DND-41 (cell line): ENCODE measurements at regions not wholly inside any gene's neighbourhood (a gene's known extent, or its start where the extent isn't known, plus 50 kb on each side); places are given as distances from the start of the nearest gene placed in this dataset.

Source experiments
- ATAC-seq: fragments of 200-7000 bp; cut with Tn5 transposase; 3 replicates; pipeline ENCODE4 v1.9.1; 2021; ENCODE audit warnings: low read depth; ENCODE audit not compliant: insufficient read depth
- DNase-seq: peaks from one replicate; pipeline ENCODE4 v3.0.0-alpha.2; 2020
- H2AFZ ChIP-seq: 2 replicates; pipeline ENCODE4 v1.6.0; 2012; ENCODE audit warnings: low read depth, low read length
- H3K27ac ChIP-seq: 2 replicates; pipeline ENCODE4 v1.5.1; 2012; ENCODE audit warnings: low read length, inconsistent platforms
- H3K27me3 ChIP-seq: fragments of 200-600 bp; sonication (generic); 2 replicates; pipeline ENCODE4 v1.6.0; 2012; ENCODE audit warnings: low read length, mild to moderate bottlenecking, inconsistent platforms; ENCODE audit not compliant: insufficient read depth, poor library complexity
- H3K36me3 ChIP-seq: 2 replicates; pipeline ENCODE4 v1.5.1; 2012; ENCODE audit warnings: low read length, inconsistent platforms; ENCODE audit not compliant: insufficient read depth
- H3K4me1 ChIP-seq: 2 replicates; pipeline ENCODE4 v1.5.1; 2012; ENCODE audit warnings: mild to moderate bottlenecking, low read length; ENCODE audit not compliant: insufficient read depth
- H3K4me2 ChIP-seq: 2 replicates; pipeline ENCODE4 v1.6.0; 2012; ENCODE audit warnings: mild to moderate bottlenecking, moderate library complexity, low read length, inconsistent platforms; ENCODE audit not compliant: insufficient read depth
- H3K4me3 ChIP-seq, 2 experiments: fragments of 200-600 bp in 1 of 2; shearing (Covaris generic) in 1 of 2; 2 replicates each; pipeline ENCODE4 v1.5.1; 2012 to 2016; ENCODE audit warnings: inconsistent platforms in 2 of 2, low read length in 2 of 2, mild to moderate bottlenecking in 2 of 2, low read depth in 1 of 2, moderate library complexity in 1 of 2
- H3K79me2 ChIP-seq: 2 replicates; pipeline ENCODE4 v1.6.0; 2012; ENCODE audit warnings: low read length, inconsistent platforms; ENCODE audit not compliant: insufficient read depth
- H3K9ac ChIP-seq: 2 replicates; pipeline ENCODE4 v1.6.0; 2012; ENCODE audit warnings: low read depth, mild to moderate bottlenecking, inconsistent platforms, low read length, moderate library complexity
- H3K9me3 ChIP-seq: 2 replicates; pipeline ENCODE4 v1.5.1; 2012; ENCODE audit warnings: low read length, moderate library complexity, mild to moderate bottlenecking, inconsistent platforms; ENCODE audit not compliant: insufficient read depth, severe bottlenecking
- H4K20me1 ChIP-seq: 2 replicates; pipeline ENCODE4 v1.6.0; 2012; ENCODE audit warnings: low read length; ENCODE audit not compliant: insufficient read depth
- EZH2 ChIP-seq: IDR thresholded peaks from 3 replicates; pipeline ENCODE4 v1.6.1; 2012; ENCODE audit warnings: borderline replicate concordance, low read depth, mild to moderate bottlenecking, moderate library complexity, low read length, inconsistent platforms; ENCODE audit not compliant: severe bottlenecking
- TF ChIP-seq, protein P1 (sequence below): IDR thresholded peaks from 2 replicates; pipeline ENCODE4 v1.5.1; 2012; ENCODE audit warnings: borderline replicate concordance, low read length, moderate library complexity, mild to moderate bottlenecking; ENCODE audit not compliant: poor library complexity, severe bottlenecking; ENCODE audit errors: extremely low read depth

DNA sequence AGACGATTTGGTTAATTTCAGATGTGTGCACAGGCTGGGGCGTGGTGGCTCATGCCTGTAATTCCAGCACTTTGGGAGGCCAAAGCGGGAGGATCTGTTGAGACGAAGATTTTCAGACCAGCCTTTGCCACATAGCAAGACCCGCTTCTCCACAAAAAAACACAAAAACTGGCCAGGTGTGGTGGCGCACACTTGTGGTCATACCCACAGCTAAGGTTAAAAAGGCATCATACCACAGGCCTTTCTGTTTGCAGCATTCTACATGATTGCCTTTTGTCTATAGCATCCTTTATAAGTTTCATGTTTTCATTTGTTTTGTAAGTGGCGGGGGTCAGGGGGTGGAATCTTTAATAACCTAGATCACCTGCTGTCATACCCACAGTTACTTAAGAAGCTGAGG lies 239.9 kb upstream of the NOX3 start:
- no peak for ATAC-seq

GRCh38 chr6:155694419-155694790 lies 238.8 kb upstream of the NOX3 start:
- DNase-seq (no peak), ATAC-seq (no peak)
- Histone ChIP-seq H3K4me2 (no peak overlapping the region), H3K27me3 (no peaks in the 10 kb centered on the region), H3K27ac (no peak overlapping the region), H2AFZ (no peak overlapping the region), H4K20me1 (no peaks in the 10 kb centered on the region), H3K9ac (no peak overlapping the region), H3K79me2 (no peaks in the 10 kb centered on the region), H3K4me1 (no peaks in the 10 kb centered on the region), H3K36me3 (no peaks in the 10 kb centered on the region), H3K4me3 (no peak overlapping the region), H3K9me3 (no peaks in the 10 kb centered on the region)
- TF ChIP-seq, protein P1, sequence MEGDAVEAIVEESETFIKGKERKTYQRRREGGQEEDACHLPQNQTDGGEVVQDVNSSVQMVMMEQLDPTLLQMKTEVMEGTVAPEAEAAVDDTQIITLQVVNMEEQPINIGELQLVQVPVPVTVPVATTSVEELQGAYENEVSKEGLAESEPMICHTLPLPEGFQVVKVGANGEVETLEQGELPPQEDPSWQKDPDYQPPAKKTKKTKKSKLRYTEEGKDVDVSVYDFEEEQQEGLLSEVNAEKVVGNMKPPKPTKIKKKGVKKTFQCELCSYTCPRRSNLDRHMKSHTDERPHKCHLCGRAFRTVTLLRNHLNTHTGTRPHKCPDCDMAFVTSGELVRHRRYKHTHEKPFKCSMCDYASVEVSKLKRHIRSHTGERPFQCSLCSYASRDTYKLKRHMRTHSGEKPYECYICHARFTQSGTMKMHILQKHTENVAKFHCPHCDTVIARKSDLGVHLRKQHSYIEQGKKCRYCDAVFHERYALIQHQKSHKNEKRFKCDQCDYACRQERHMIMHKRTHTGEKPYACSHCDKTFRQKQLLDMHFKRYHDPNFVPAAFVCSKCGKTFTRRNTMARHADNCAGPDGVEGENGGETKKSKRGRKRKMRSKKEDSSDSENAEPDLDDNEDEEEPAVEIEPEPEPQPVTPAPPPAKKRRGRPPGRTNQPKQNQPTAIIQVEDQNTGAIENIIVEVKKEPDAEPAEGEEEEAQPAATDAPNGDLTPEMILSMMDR, result no peak
- TF ChIP-seq EZH2, result no peak

More for the DNA sequence above, 239.9 kb upstream of the NOX3 start:
- Histone ChIP-seq H3K27me3 (no peaks in the 10 kb centered on the region), H3K36me3 (no peaks in the 10 kb centered on the region), H3K4me1 (no peaks in the 10 kb centered on the region), H3K4me3 (no peak overlapping the region), H3K4me2 (no peak overlapping the region), H2AFZ (no peak overlapping the region), H3K9me3 (no peaks in the 10 kb centered on the region), H4K20me1 (no peaks in the 10 kb centered on the region), H3K79me2 (no peaks in the 10 kb centered on the region), H3K9ac (no peak overlapping the region), H3K27ac (no peak overlapping the region)
- no peak for DNase-seq
- TF ChIP-seq, protein P1, result no peak
- TF ChIP-seq EZH2, result no peak

DNA sequence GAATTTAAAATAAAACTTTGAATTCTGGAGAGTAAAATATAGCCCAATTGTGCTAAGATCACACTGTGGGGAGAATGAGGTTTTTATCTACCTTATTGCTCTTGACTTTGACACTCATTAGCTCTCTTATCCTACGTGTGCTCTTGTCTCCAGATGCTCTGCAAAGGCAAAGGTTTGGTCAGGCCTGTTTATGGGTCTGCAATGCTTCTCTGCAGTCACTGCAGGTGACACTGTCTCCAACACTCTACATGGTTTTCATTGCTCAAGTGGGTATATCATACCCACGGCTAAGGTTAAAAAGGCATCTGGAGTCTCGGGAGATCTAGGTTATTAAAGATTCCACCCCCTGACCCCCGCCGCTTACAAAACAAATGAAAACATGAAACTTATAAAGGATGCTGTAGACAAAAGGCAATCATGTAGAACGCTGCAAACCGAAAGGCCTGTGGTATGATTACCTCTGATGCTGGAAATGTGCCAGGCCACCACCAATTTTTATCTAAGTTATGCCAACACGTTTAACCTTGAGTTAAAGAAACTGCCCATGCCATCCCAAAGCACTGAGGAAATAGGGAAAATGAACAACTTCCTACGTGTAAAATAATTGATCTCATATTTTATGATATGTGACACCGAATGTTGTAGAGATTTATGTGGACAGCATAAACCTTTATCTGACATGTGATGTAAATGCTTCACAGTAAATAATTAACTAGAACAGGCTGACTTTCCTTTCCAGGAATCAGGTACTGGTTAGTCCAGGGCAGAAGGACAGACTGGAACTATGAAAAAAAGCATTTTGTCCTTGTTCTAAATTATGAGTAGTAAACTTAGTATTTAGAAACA lies 238.2 kb upstream of the NOX3 start:
- no peak overlapping the region for H3K9ac ChIP-seq
- ATAC-seq (no peak), DNase-seq (no peak)
- H4K20me1 ChIP-seq, result no peaks in the 10 kb centered on the region
- H2AFZ ChIP-seq, result no peak overlapping the region
- H3K27me3 ChIP-seq, result no peaks in the 10 kb centered on the region
- no peaks in the 10 kb centered on the region for H3K36me3 ChIP-seq
- H3K27ac ChIP-seq, result no peak overlapping the region
- H3K4me1 ChIP-seq, result no peaks in the 10 kb centered on the region
- no peaks in the 10 kb centered on the region for H3K9me3 ChIP-seq
- no peaks in the 10 kb centered on the region for H3K79me2 ChIP-seq
- TF ChIP-seq, protein P1, result no peak
- no peak for TF ChIP-seq EZH2
- H3K4me2 ChIP-seq, result no peak overlapping the region
- no peak overlapping the region for H3K4me3 ChIP-seq
